DOHH2 (cell line): ENCODE measurements at regions not wholly inside any gene's neighbourhood (a gene's known extent, or its start where the extent isn't known, plus 50 kb on each side); places are given as distances from the start of the nearest gene placed in this dataset.

Experiments
- CTCF ChIP-seq: fragments of 200-600 bp; sonication (generic); IDR thresholded peaks from one replicate; pipeline ENCODE4 v1.5.1; 2014; ENCODE audit warnings: antibody characterized with exemption, mild to moderate bottlenecking, low read depth, low read length; ENCODE audit not compliant: poor library complexity, severe bottlenecking
- EZH2phosphoT487 ChIP-seq: fragments of 200-600 bp; sonication (generic); IDR thresholded peaks from 2 replicates; pipeline ENCODE4 v1.6.1; 2017; ENCODE audit warnings: borderline replicate concordance, mild to moderate bottlenecking, antibody characterized with exemption, low read length, moderate library complexity, mixed read lengths

- TF ChIP-seq CTCF (no peak), EZH2phosphoT487 (no peak)
Observed at GRCh38 chr7:153247926-153248325, 488.4 kb downstream of the ACTR3B start.
